ENCODE measurements at regions not wholly inside any gene's neighbourhood (a gene's known extent, or its start where the extent isn't known, plus 50 kb on each side); places are given as distances from the start of the nearest gene placed in this dataset.

- DNase-seq, result peak in 1 of 2 donors; percentile 70
Measured at GRCh38 chr18:59957957-59958356, 58.2 kb downstream of the PMAIP1 start.

- DNase-seq, result no peak
Measured at GRCh38 chr18:59954755-59955156, 55.0 kb downstream of the PMAIP1 start.

GRCh38 chr18:59954241-59954640 lies 54.4 kb downstream of the PMAIP1 start:
- DNase-seq, result no peak
